NCI-H1417 treated with DMSO at 0.1 percent for 48 hours (cell line): ENCODE measurements at regions not wholly inside any gene's neighbourhood (a gene's known extent, or its start where the extent isn't known, plus 50 kb on each side); places are given as distances from the start of the nearest gene placed in this dataset.

Experiments
- DNase-seq: peaks from one replicate; lab custom pipeline; 2025; lab: John Stamatoyannopoulos, UW

DNA sequence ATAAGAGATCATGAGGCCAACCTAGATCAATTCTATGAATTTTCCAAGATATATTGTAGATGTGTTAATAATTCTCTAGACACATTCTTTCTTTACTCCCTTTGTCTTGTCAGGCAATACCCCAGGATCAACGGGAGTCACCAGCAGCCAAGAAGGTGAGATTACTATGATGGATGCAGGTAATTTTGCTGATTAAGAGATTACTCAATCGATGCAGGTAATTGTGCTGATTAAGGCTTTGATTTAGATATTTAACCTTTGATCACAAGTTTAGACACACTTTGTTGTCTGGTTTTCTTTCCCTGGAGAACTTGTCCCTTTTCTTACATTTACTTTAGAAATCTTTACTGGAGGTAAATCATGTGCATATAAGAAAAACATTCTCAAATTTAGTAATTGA is 134.3 kb upstream of the CNTN1 start:
- DNase-seq: no peak

DNA sequence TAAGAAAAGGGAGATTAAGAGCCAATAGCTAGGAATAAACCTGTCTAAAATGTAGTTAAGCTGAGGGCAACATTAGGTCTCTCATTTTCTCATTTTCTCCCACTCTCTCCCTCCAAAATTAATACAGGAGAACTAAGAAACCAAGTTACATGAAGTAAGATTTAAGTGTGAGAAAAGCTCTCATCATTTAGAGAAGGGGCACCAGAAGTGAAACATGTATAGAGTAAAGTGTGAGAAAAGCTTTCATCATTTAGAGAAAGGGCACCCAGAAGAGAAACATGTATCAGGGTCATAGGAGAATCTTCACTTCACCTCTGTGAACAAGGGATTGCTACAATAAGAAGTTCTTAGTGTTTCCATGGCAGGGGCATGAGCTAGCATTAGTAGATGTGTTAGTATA is 132.4 kb upstream of the CNTN1 start:
- DNase-seq: no peak

GRCh38 chr12:40560848-40561247 is 131.4 kb upstream of the CNTN1 start:
- DNase-seq: no peak

DNA sequence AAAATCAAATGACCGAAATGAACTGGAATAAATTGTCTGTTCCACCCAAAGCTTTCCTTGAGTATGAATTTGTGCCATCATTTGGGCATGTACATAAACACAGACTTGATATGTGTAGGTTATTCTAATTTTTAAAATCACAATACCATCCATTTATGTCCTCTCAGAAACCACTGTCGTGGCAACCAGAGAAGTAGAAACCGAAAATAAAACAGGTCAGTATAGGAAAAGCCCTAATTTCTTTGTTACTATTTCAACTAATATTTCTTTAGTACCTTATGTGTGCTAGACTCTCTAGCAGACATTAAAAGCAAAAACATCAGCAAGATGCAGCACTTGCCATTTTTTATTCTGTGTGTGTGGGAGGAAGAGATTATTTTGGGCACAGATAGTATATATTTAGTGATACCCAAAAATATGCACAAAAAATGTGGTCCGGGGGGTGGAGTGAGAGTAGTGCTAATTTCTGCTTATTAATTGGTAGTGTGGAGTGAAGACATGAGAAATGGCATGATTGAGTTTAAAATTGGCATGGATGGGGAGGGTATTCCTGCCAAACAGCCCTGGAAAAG is 130.8 kb upstream of the CNTN1 start:
- DNase-seq: no peak

GRCh38 chr12:40565029-40565633 is 127.1 kb upstream of the CNTN1 start:
- no peak for DNase-seq

DNA sequence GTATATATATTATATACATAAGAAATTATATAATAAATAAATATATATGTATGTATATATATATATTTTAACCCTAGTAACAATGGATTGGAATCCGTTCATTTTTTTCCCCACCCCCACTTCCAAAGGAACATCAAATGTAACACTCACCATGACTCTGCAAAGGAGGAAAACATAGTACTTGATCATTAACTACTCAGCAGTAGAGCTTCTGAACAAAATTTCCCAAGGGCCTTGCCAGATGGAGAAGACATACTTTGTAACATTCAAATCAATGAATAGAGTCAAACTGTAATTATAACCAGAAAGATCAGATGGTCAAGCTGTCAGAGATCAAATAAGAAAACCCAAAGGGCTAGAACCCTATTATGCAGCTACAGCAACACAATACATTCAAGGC is 126.0 kb upstream of the CNTN1 start:
- DNase-seq: peak; percentile 45

GRCh38 chr12:40569626-40570179 is 122.5 kb upstream of the CNTN1 start:
- no peak for DNase-seq

DNA sequence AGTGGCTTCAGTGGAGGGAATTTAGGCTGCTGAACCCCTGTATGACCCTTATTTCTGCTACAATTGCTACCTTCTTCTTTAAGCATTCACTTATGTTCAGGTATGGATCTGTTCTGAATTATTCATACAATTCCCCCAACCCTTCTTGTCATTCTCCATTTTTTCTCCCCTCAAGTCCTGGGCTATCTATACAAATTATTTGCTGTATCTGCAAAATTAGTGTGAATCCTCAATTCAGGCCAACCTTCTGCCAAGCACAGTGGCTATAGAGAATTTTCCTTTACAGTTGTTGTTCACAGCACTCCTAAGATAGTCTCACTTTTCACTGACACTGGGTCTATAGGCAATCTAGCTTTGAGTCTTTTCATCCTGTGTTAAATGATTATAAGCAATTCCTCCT is 119.2 kb upstream of the CNTN1 start:
- DNase-seq: no peak

- DNase-seq: no peak
These were observed 116.3 kb upstream of the CNTN1 start for GRCh38 chr12:40575987-40576386.

- DNase-seq: no peak
These were observed 114.4 kb upstream of the CNTN1 start for GRCh38 chr12:40577834-40578233.

GRCh38 chr12:40579687-40580086 is 112.6 kb upstream of the CNTN1 start:
- no peak for DNase-seq

DNA sequence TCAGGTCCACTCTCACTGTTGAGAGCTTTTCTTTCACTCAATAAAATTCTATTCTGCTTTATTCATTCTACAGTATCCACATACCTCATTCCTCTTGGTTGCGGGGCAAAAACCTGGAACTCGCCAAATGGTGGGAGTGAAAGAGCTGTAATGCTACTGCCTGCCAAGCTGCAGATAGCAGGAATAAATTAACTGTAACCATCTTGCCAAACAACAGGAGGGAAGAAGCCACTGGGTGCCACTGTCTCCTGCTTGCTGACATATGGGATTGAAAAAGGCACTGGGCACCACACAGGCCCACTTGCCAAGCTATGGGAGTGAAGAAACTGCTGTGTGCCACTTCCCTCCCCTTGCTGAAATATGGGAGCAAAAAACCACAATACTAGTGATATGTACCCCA is 111.9 kb upstream of the CNTN1 start:
- DNase-seq: no peak

- no peak for DNase-seq
These were observed 110.3 kb upstream of the CNTN1 start for GRCh38 chr12:40581889-40582288.

DNA sequence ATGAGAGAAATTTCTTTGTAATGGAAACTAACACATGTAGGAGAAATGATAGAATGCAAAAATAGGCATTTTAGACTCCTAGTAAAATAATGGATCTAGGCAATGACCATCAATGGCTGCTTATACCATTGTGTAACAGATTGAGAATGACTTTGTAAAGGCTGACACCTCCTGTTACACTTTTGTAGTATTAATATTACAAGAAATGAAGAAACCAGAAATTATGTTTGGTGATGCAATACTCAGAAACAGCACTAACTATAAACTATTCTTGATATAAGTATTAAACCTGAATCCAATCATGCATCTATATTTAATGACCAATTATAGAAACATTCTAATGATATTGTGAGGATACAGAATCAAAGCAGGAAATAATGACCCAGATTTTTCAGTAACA is 108.5 kb upstream of the CNTN1 start:
- DNase-seq: no peak

- DNase-seq: no peak
These were observed 107.5 kb upstream of the CNTN1 start for GRCh38 chr12:40584763-40585162.

GRCh38 chr12:40586823-40587222 is 105.4 kb upstream of the CNTN1 start:
- DNase-seq: no peak

- no peak for DNase-seq
These were observed 104.8 kb upstream of the CNTN1 start for GRCh38 chr12:40587421-40587820.

- no peak for DNase-seq
These were observed 104.3 kb upstream of the CNTN1 start for GRCh38 chr12:40587970-40588369.

GRCh38 chr12:40597133-40597532 is 95.1 kb upstream of the CNTN1 start:
- DNase-seq: no peak

- DNase-seq: no peak
These were observed 94.2 kb upstream of the CNTN1 start for GRCh38 chr12:40598073-40598472.

GRCh38 chr12:40602562-40602961 is 89.7 kb upstream of the CNTN1 start:
- no peak for DNase-seq

GRCh38 chr12:40614923-40615322 is 77.3 kb upstream of the CNTN1 start:
- DNase-seq: no peak

DNA sequence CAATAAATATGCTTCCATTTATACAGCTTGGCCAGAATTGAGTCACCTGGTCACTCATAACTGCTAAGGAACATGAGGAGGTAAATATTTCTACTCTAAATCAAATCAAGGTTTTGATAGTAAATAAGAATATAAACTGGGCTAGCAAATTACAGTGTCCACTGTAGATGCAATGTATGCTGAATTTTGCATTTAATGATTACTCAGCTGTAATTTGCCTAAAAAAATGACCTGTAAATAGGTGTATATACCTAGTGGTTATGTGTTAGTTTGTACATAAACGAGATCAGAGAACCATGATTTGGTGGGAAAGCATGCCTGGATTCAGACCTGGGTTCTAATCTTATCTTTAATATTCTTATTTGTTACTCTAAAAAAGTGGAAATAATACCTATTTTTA is 76.6 kb upstream of the CNTN1 start:
- DNase-seq: no peak

DNA sequence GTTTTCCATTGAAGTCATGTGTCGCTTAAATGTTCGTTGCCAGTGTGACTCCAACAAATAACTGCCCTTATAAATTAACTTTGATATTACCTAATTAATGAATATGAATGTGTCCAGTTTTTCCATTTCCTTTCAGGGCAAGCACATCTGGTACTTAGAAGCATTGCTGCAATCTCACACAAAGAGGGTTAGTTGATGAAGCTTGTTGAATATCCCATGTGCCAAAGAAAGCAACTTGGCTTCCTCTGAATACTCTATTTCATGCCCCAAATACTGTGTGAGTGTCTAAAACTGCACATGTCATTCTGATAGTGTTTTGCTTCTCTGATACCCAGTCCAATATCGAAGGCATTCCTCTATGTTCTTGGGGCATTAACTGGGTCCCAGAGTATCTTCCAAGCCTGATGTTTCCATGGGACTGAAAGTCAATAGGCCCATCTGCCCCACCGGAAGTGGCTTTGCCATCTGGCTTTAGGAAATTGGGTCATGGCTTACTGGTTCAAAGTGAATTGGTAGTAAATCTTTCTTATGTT is 75.8 kb upstream of the CNTN1 start:
- DNase-seq: no peak
